Fibroblast of lung (primary cell): ENCODE measurements at regions not wholly inside any gene's neighbourhood (a gene's known extent, or its start where the extent isn't known, plus 50 kb on each side); places are given as distances from the start of the nearest gene placed in this dataset.
"Not testable (repeated sequence)": the region's sequence is repeated elsewhere in the genome, so short reads cannot be mapped to it uniquely, and the experiment has no call there.

Experiments used
- DNase-seq, 2 donors: peaks; one replicate each; pipeline versions ENCODE4 v3.0.0 to v3.0.0-alpha.2; 2010; ENCODE audit warnings: low read depth in 2 of 2
- H2AFZ ChIP-seq: 2 replicates; pipeline ENCODE4 v1.5.1; 2012; ENCODE audit warnings: low read length, control low read depth, inconsistent platforms
- H3K27ac ChIP-seq: 2 replicates; pipeline ENCODE4 v1.5.1; 2011; ENCODE audit warnings: low read length, control low read depth; ENCODE audit not compliant: insufficient read depth
- H3K27me3 ChIP-seq: 2 replicates; pipeline ENCODE4 v1.5.1; 2011; ENCODE audit warnings: mild to moderate bottlenecking, low read length; ENCODE audit not compliant: control insufficient read depth, insufficient read depth
- H3K36me3 ChIP-seq: 2 replicates; pipeline ENCODE4 v1.5.1; 2011; ENCODE audit warnings: low read length; ENCODE audit not compliant: control insufficient read depth, insufficient read depth
- H3K4me1 ChIP-seq: 2 replicates; pipeline ENCODE4 v1.5.1; 2011; ENCODE audit warnings: low read length; ENCODE audit not compliant: control insufficient read depth, insufficient read depth; ENCODE audit errors: extremely low read depth
- H3K4me2 ChIP-seq: 2 replicates; pipeline ENCODE4 v1.5.1; 2011; ENCODE audit warnings: low read length, control low read depth; ENCODE audit not compliant: insufficient read depth; ENCODE audit errors: extremely low read depth
- H3K4me3 ChIP-seq, 4 experiments: fragments of 200-600 bp in 1 of 4; sonication (generic) in 1 of 4; replicated peaks in 1 of 4; 2 replicates each; pipeline ENCODE4 v1.5.1; 2011 to 2016; ENCODE audit warnings: low read length in 4 of 4, low read depth in 3 of 4, mild to moderate bottlenecking in 3 of 4, control low read depth in 2 of 4, inconsistent platforms in 1 of 4, mixed read lengths in 1 of 4; ENCODE audit not compliant: insufficient read depth in 1 of 4; ENCODE audit errors: control extremely low read depth in 1 of 4
- H3K79me2 ChIP-seq: 2 replicates; pipeline ENCODE4 v1.5.1; 2012; ENCODE audit warnings: mild to moderate bottlenecking, low read length, inconsistent platforms; ENCODE audit not compliant: control insufficient read depth, insufficient read depth
- H3K9ac ChIP-seq: 2 replicates; pipeline ENCODE4 v1.5.1; 2011; ENCODE audit warnings: mild to moderate bottlenecking, low read length, control low read depth; ENCODE audit not compliant: insufficient read depth
- H3K9me3 ChIP-seq: 2 replicates; pipeline ENCODE4 v1.5.1; 2012; ENCODE audit warnings: low read depth, low read length; ENCODE audit not compliant: control insufficient read depth, insufficient read depth
- H4K20me1 ChIP-seq: 2 replicates; pipeline ENCODE4 v1.5.1; 2011; ENCODE audit warnings: low read length; ENCODE audit not compliant: control insufficient read depth, insufficient read depth; ENCODE audit errors: extremely low read depth
- EZH2 ChIP-seq: IDR thresholded peaks from 2 replicates; pipeline ENCODE4 v1.5.1; 2012; ENCODE audit warnings: low read length, control low read depth, mild to moderate bottlenecking; ENCODE audit errors: missing control alignments
- TF ChIP-seq, protein P1 (sequence below), 2 donors: IDR thresholded peaks in 1 of 2; conservative IDR thresholded peaks in 1 of 2; 1 replicate in 1 of 2; 2 replicates in 1 of 2; pipeline ENCODE4 v1.5.1; 2011 to 2012; ENCODE audit warnings: low read length in 2 of 2, control low read depth in 1 of 2, inconsistent platforms in 1 of 2, low read depth in 1 of 2, mild to moderate bottlenecking in 1 of 2

DNA sequence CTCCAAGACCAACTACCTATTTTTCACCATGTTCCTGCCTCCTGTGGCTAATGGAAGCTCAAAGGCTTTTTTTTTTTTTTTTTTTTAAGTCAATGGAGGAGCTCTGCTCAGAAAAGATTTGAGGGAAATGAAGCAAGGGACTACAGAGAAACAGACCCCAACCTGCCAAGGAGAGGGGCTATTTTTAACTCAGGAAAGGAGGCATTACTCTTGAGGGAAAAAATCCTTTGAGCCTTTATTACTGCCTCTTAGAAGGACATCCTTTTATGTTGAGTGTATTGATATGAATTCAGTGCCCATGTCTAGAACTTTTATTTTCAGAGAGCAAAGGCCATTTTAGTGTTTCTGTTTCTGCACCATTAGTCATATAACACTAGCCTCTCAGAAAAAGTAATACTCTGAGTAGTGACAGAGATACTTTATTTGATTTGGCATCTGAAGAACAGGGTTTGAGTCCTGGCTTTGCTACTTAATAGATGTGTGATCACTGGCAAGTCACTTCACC lies 68.1 kb upstream of the PCDH8 start:
- Histone ChIP-seq H3K79me2 (no peaks in the 10 kb centered on the region), H4K20me1 (no peaks in the 10 kb centered on the region), H3K36me3 (no peaks in the 10 kb centered on the region), H3K9me3 (no peaks in the 10 kb centered on the region), H3K4me1 (no peaks in the 10 kb centered on the region), H3K27me3 (no peaks in the 10 kb centered on the region), H3K4me2 (no peak overlapping the region), H2AFZ (no peak overlapping the region), H3K4me3 (no peak overlapping the region), H3K27ac (no peak overlapping the region), H3K9ac (no peak overlapping the region)
- TF ChIP-seq EZH2: no peak
- TF ChIP-seq, protein P1, sequence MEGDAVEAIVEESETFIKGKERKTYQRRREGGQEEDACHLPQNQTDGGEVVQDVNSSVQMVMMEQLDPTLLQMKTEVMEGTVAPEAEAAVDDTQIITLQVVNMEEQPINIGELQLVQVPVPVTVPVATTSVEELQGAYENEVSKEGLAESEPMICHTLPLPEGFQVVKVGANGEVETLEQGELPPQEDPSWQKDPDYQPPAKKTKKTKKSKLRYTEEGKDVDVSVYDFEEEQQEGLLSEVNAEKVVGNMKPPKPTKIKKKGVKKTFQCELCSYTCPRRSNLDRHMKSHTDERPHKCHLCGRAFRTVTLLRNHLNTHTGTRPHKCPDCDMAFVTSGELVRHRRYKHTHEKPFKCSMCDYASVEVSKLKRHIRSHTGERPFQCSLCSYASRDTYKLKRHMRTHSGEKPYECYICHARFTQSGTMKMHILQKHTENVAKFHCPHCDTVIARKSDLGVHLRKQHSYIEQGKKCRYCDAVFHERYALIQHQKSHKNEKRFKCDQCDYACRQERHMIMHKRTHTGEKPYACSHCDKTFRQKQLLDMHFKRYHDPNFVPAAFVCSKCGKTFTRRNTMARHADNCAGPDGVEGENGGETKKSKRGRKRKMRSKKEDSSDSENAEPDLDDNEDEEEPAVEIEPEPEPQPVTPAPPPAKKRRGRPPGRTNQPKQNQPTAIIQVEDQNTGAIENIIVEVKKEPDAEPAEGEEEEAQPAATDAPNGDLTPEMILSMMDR (conservative IDR thresholded peaks at IDR 0.05 in 1 of 2, IDR thresholded peaks at IDR 0.05 in 1 of 2; ENCODE audit: low read depth in 1 of 2, low read length in 2 of 2): no peak
- no peak for DNase-seq

DNA sequence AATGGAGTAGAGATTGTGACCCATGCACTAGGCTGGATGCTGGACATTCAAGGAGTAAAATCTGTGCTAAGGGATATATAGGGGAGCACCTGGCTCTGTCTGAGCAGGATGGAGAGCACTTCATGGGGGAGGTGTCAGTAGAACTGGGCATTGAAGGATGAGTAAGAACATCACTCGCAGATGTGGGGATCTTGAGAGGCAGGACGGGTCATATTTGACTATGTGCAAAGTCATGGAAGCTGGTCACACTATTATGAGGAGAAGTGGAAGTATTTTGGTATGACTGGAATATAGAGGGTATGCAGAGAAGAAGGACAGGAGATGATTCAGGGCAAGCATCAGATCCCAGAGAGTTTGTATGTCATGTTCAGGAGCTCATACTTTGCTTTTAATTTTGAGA lies 62.9 kb upstream of the PCDH8 start:
- H3K4me2 ChIP-seq: no peak overlapping the region
- TF ChIP-seq EZH2: no peak
- TF ChIP-seq, protein P1 (conservative IDR thresholded peaks at IDR 0.05 in 1 of 2, IDR thresholded peaks at IDR 0.05 in 1 of 2; ENCODE audit: low read depth in 1 of 2, low read length in 2 of 2): no peak
- no peaks in the 10 kb centered on the region for H3K36me3 ChIP-seq
- DNase-seq: no peak
- H3K4me1 ChIP-seq: no peaks in the 10 kb centered on the region
- H2AFZ ChIP-seq: no peak overlapping the region
- H3K4me3 ChIP-seq: no peak overlapping the region
- H3K27ac ChIP-seq: no peak overlapping the region
- no peaks in the 10 kb centered on the region for H3K79me2 ChIP-seq
- H4K20me1 ChIP-seq: no peaks in the 10 kb centered on the region
- H3K9me3 ChIP-seq: no peaks in the 10 kb centered on the region
- H3K27me3 ChIP-seq: no peaks in the 10 kb centered on the region
- no peak overlapping the region for H3K9ac ChIP-seq

DNA sequence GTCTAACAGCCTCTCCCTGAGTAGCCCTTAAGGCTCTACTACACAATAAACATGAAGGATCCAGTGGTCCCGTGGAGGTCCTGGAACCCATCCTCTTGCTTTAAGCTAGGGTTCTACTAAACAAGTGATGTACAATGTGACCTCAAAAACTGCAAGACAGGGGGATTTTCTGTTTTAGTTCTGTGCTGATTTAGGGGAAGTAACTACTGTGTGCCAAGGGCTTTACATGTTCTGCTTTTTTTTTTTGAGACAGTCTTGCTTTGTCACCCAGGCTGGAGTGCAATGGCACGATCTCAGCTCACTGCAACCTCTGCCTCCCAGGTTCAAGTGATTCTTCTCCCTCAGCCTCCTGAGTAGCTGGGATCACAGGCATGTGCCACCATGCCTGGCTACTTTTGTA lies 61.9 kb upstream of the PCDH8 start:
- not testable (repeated sequence) for H3K79me2 ChIP-seq, H4K20me1 ChIP-seq, H3K36me3 ChIP-seq, H3K4me2 ChIP-seq, H3K4me1 ChIP-seq, H3K27me3 ChIP-seq, H3K27ac ChIP-seq, DNase-seq, H3K4me3 ChIP-seq, H3K9ac ChIP-seq, H3K9me3 ChIP-seq, H2AFZ ChIP-seq
